Breast epithelium (tissue), 3 donors: ENCODE measurements at regions not wholly inside any gene's neighbourhood (a gene's known extent, or its start where the extent isn't known, plus 50 kb on each side); places are given as distances from the start of the nearest gene placed in this dataset.

ENCODE experiments used
- POLR2A ChIP-seq: fragments of 450-650 bp; IDR thresholded peaks from one replicate; pipeline ENCODE4 v1.6.1; 2016; ENCODE audit warnings: antibody characterized with exemption, mild to moderate bottlenecking, moderate library complexity
- TF ChIP-seq, protein P1 (sequence below), 3 donors: fragments of 450-650 bp; IDR thresholded peaks; one replicate each; pipeline ENCODE4 v1.5.1; 2016 to 2017; ENCODE audit warnings: antibody characterized with exemption in 3 of 3, mild to moderate bottlenecking in 3 of 3, moderate library complexity in 3 of 3

DNA sequence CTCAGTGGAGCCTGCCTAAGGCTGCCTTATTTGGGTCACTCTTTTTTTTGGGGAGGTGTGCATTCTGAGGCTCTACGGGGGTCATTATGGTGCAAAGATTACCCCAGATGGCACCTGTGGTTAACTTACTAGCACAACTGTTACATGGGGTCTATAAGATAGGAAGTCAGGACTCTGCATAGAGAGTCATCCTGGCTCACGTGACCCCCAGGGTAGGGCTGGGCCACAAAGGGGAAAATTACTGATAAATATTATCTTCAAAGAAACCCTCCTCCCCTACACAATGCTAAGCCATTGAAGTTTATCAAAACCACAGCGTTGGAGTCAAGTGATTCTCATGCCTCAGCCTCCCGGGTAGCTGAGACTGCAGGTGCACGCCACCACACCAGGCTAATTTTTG, 397.1 kb downstream of the MN1 start:
- TF ChIP-seq, protein P1, sequence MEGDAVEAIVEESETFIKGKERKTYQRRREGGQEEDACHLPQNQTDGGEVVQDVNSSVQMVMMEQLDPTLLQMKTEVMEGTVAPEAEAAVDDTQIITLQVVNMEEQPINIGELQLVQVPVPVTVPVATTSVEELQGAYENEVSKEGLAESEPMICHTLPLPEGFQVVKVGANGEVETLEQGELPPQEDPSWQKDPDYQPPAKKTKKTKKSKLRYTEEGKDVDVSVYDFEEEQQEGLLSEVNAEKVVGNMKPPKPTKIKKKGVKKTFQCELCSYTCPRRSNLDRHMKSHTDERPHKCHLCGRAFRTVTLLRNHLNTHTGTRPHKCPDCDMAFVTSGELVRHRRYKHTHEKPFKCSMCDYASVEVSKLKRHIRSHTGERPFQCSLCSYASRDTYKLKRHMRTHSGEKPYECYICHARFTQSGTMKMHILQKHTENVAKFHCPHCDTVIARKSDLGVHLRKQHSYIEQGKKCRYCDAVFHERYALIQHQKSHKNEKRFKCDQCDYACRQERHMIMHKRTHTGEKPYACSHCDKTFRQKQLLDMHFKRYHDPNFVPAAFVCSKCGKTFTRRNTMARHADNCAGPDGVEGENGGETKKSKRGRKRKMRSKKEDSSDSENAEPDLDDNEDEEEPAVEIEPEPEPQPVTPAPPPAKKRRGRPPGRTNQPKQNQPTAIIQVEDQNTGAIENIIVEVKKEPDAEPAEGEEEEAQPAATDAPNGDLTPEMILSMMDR (IDR thresholded peaks at IDR 0.05): no peak
- TF ChIP-seq POLR2A: no peak
